Naive thymus-derived CD8-positive, alpha-beta T cell (primary cell): ENCODE measurements at regions not wholly inside any gene's neighbourhood (a gene's known extent, or its start where the extent isn't known, plus 50 kb on each side); places are given as distances from the start of the nearest gene placed in this dataset.
A peak's percentile ranks its signal among the peaks of the same experiment; 100 is the strongest.

Experiments used
- ATAC-seq, 2 donors: fragments of 150-1000 bp; cut with Tn5 transposase in 1 of 2; sonication (Bioruptor Pico), chemical (Tn5 transposase) in 1 of 2; 1 replicate in 1 of 2; 2 replicates in 1 of 2; pipeline ENCODE4 v1.10.0; 2021; ENCODE audit warnings: mild to moderate bottlenecking in 2 of 2, moderate library complexity in 2 of 2
- POLR2A ChIA-PET: fragments of 350-600 bp; sonication (Branson Sonifier 250); formaldehyde crosslinking; loops from one replicate; lab custom pipeline; 2021; ENCODE audit warnings: antibody characterized with exemption; lab: Charles Lee
- DNase-seq, 10 donors: peaks; one replicate each; pipeline versions ENCODE4 v3.0.0 to v3.0.0-alpha.2; 2020 to 2022
- H3K27ac Mint-ChIP-seq, 10 donors: one replicate each; pipeline ENCODE4 v1.8.0; 2020 to 2022; ENCODE audit warnings: mild to moderate bottlenecking in 10 of 10, mixed read lengths in 10 of 10, moderate library complexity in 4 of 10, inconsistent platforms in 1 of 10
- H3K27me3 Mint-ChIP-seq, 5 donors: one replicate each; pipeline ENCODE4 v1.8.0; 2021 to 2022; ENCODE audit warnings: mixed read lengths in 5 of 5
- H3K36me3 Mint-ChIP-seq, 3 donors: one replicate each; pipeline ENCODE4 v1.8.0; 2020 to 2022; ENCODE audit warnings: mixed read lengths in 3 of 3, mild to moderate bottlenecking in 2 of 3, inconsistent platforms in 1 of 3
- H3K4me1 Mint-ChIP-seq, 4 donors: one replicate each; pipeline ENCODE4 v1.8.0; 2021 to 2022; ENCODE audit warnings: mixed read lengths in 4 of 4
- H3K4me3 Mint-ChIP-seq, 10 donors: one replicate each; pipeline ENCODE4 v1.8.0; 2020 to 2022; ENCODE audit warnings: mild to moderate bottlenecking in 10 of 10, mixed read lengths in 10 of 10, moderate library complexity in 6 of 10, inconsistent platforms in 1 of 10
- H3K9me3 Mint-ChIP-seq, 9 donors: one replicate each; pipeline ENCODE4 v1.8.0; 2020 to 2022; ENCODE audit warnings: mixed read lengths in 9 of 9, mild to moderate bottlenecking in 3 of 9, inconsistent platforms in 1 of 9, moderate library complexity in 1 of 9

DNA sequence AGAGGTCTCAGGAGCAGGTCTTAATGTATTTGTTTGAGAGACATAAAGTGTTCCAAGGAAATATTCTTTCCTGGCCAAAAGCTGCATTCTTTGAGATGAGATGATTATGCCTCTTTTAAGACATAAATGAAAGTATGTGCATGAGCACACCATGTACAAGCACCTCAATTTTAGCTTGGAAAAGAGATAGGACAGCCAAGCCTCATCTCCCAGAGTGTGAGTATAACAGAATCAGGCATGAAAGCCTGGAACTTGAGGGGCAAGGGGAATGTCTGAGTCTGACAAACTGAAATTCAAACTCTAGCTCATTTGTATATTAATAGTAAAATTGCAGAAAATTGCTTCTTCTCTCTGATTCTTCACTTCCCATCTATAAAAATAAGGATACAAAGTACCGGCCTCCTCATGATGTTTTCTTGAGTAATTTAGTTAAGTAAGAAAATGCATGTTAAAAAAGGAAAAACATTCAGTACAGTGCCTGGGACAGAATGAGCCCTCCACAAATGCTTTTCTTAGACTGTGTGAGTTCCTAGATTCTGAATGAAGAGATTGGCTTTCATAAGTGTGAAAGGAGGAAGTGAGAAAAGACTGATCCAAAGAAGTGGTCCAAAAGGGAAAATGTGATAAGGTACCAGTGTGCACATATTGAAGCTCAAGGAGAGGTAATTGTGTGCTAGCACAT lies 1260.9 kb upstream of the SORCS1 start:
- no peaks in the 10 kb centered on the region for H3K4me1 Mint-ChIP-seq
- no peaks in the 10 kb centered on the region for H3K36me3 Mint-ChIP-seq
- DNase-seq (no peak), ATAC-seq (no peak)
- H3K9me3 Mint-ChIP-seq, result peaks cover 0 to 12% (median 2%) of the 10 kb centered on the region in 9 donors
- POLR2A ChIA-PET, result no interaction called here
- no peak overlapping the region for H3K27ac Mint-ChIP-seq
- no peaks in the 10 kb centered on the region for H3K27me3 Mint-ChIP-seq
- no peak overlapping the region for H3K4me3 Mint-ChIP-seq

GRCh38 chr10:108424656-108425055 lies 1260.2 kb upstream of the SORCS1 start:
- Mint-ChIP-seq H3K36me3 (no peaks in the 10 kb centered on the region), H3K4me1 (no peaks in the 10 kb centered on the region), H3K27me3 (no peaks in the 10 kb centered on the region), H3K4me3 (no peak overlapping the region), H3K27ac (no peak overlapping the region), H3K9me3 (peaks cover 0 to 12% (median 2%) of the 10 kb centered on the region in 9 donors)
- DNase-seq, result no peak
- ATAC-seq, result no peak
- POLR2A ChIA-PET, result no interaction called here

- H3K9me3 Mint-ChIP-seq, result peaks cover 0 to 12% (median 3%) of the 10 kb centered on the region in 9 donors
- no peaks in the 10 kb centered on the region for H3K36me3 Mint-ChIP-seq
- POLR2A ChIA-PET, result no interaction called here
- ATAC-seq (no peak), DNase-seq (no peak)
- H3K27ac Mint-ChIP-seq, result no peak overlapping the region
- H3K27me3 Mint-ChIP-seq, result no peaks in the 10 kb centered on the region
- H3K4me3 Mint-ChIP-seq, result no peak overlapping the region
- no peaks in the 10 kb centered on the region for H3K4me1 Mint-ChIP-seq
Measured at GRCh38 chr10:108422286-108422685, 1257.8 kb upstream of the SORCS1 start.

GRCh38 chr10:108421266-108421665 lies 1256.8 kb upstream of the SORCS1 start:
- no peak for DNase-seq
- POLR2A ChIA-PET, result no interaction called here
- no peaks in the 10 kb centered on the region for H3K4me1 Mint-ChIP-seq

GRCh38 chr10:108413954-108414353 lies 1249.4 kb upstream of the SORCS1 start:
- Mint-ChIP-seq H3K27me3 (no peaks in the 10 kb centered on the region), H3K27ac (no peak overlapping the region), H3K4me1 (no peaks in the 10 kb centered on the region), H3K36me3 (no peaks in the 10 kb centered on the region), H3K9me3 (peaks cover 0 to 6% (median 2%) of the 10 kb centered on the region in 9 donors), H3K4me3 (no peak overlapping the region)
- DNase-seq (no peak), ATAC-seq (no peak)
- POLR2A ChIA-PET, result no interaction called here

More at GRCh38 chr10:108421266-108421665, 1256.8 kb upstream of the SORCS1 start:
- Mint-ChIP-seq H3K9me3 (peaks cover 0 to 12% (median 3%) of the 10 kb centered on the region in 9 donors), H3K27me3 (no peaks in the 10 kb centered on the region), H3K27ac (no peak overlapping the region), H3K4me3 (no peak overlapping the region), H3K36me3 (no peaks in the 10 kb centered on the region)
- no peak for ATAC-seq

DNA sequence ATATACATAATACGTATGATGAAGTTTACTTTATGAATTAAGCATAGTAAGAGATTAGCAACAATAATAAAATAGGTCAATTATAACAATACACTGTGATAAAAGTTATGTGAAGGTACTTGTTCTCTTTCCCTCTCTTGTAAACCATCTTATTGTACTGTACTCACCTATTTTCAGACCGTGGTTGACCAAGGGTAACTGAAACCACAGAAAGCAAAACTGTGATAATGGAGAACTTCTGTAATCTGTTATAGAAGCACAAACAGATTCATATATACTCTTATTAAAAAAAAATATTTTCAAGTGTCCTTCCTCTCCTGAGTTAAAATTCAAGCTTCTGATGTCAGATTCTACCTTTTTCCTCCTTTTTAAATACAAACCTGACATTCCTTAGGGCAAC lies 1247.8 kb upstream of the SORCS1 start:
- Mint-ChIP-seq H3K9me3 (peaks cover 0 to 8% (median 2%) of the 10 kb centered on the region in 9 donors), H3K36me3 (no peaks in the 10 kb centered on the region), H3K4me3 (no peak overlapping the region), H3K4me1 (no peaks in the 10 kb centered on the region), H3K27me3 (no peaks in the 10 kb centered on the region), H3K27ac (no peak overlapping the region)
- POLR2A ChIA-PET, result no interaction called here
- ATAC-seq (no peak), DNase-seq (no peak)

GRCh38 chr10:108411894-108412293 lies 1247.4 kb upstream of the SORCS1 start:
- Mint-ChIP-seq H3K27ac (no peak overlapping the region), H3K36me3 (no peaks in the 10 kb centered on the region), H3K27me3 (no peaks in the 10 kb centered on the region), H3K9me3 (peaks cover 0 to 8% (median 2%) of the 10 kb centered on the region in 9 donors), H3K4me1 (no peaks in the 10 kb centered on the region), H3K4me3 (no peak overlapping the region)
- ATAC-seq (no peak), DNase-seq (no peak)
- POLR2A ChIA-PET, result no interaction called here

DNA sequence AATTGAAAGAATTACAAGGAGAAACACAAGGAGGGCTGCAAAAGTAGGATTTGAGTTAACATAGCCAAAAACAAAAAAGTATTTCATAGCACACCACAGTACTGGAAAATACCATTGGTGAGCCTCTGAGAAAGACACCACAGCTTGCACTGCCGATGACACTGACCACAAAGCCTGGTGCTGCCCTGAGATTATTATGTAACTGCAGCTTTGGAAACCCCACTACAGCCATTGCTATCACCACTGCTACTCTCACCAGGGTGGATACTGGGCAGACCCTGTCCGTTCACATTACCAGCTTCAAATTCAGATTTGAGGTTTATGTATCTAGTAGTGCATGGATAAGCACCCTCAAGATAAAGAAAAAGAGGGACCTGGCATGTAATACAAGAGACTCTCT lies 1246.7 kb upstream of the SORCS1 start:
- H3K9me3 Mint-ChIP-seq, result peaks cover 0 to 8% (median 2%) of the 10 kb centered on the region in 9 donors
- H3K4me1 Mint-ChIP-seq, result no peaks in the 10 kb centered on the region
- POLR2A ChIA-PET, result no interaction called here
- H3K27ac Mint-ChIP-seq, result peak overlapping the region in 1 of 10 donors; percentile 40
- no peaks in the 10 kb centered on the region for H3K27me3 Mint-ChIP-seq
- ATAC-seq (no peak), DNase-seq (no peak)
- H3K4me3 Mint-ChIP-seq, result no peak overlapping the region
- H3K36me3 Mint-ChIP-seq, result no peaks in the 10 kb centered on the region

DNA sequence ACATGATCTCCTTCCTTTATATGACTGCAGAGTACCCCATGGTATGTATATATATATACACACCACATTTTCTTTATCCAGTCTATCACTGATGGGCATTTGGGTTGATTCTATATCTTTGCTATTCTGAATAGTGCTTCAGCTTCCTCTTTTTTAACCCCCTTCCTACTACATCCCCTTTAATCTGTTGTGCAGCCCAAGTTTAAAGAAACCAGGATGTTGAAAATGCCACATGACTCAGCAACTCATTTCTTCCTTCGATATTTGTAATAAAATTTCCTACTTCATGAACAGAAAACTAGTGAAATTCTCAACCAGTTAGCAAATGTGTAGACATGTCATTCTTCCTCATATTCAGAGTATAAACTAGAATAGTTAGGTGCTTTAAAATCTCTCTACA lies 1245.7 kb upstream of the SORCS1 start:
- Mint-ChIP-seq H3K27me3 (no peaks in the 10 kb centered on the region), H3K4me3 (no peak overlapping the region), H3K4me1 (no peaks in the 10 kb centered on the region), H3K9me3 (peaks cover 2 to 13% (median 3%) of the 10 kb centered on the region in 9 donors), H3K27ac (no peak overlapping the region), H3K36me3 (no peaks in the 10 kb centered on the region)
- POLR2A ChIA-PET, result no interaction called here
- no peak for DNase-seq
- ATAC-seq, result no peak

DNA sequence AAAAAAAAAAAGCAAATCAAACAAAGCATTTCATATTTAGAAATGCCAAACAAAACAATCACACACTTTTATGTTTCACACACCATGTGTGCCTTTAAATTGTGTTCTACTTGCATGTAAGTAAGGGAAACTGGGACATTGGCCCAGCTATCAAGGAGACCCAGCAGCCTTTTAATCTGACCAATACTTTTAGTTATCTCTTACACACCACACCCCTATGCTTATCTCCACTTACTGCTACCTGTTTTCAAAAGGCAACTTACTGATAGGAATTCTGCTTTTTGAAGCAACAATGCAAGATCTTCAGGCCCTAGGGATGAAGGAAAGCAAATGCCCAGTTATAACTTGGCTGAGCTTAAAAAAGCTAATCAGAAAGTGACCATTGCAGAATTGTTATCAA lies 1244.8 kb upstream of the SORCS1 start:
- no peak for DNase-seq
- Mint-ChIP-seq H3K9me3 (peaks cover 3 to 21% (median 6%) of the 10 kb centered on the region in 9 donors), H3K36me3 (no peaks in the 10 kb centered on the region), H3K4me3 (no peak overlapping the region), H3K4me1 (no peaks in the 10 kb centered on the region), H3K27me3 (no peaks in the 10 kb centered on the region), H3K27ac (no peak overlapping the region)
- no peak for ATAC-seq
- POLR2A ChIA-PET, result no interaction called here

DNA sequence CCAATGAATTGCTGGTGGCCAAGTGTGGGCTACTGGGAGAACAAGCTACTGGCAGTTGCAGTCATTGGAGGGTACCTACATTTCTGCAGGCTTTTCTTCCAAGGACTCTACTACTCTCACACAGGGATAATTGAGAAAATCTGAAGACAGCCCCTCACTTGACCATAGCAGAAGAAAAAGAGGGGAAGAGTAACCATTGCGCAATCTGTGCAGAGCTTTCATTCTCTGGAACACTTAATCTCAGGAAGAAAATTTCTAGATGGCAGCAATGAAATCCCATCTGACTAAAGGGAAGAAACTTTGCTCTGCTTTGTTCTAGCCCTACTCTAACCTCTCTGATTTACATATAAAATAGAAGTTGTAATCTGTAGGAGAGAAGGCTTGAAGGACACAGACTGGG lies 1239.6 kb upstream of the SORCS1 start:
- no peak for DNase-seq
- ATAC-seq, result no peak
- no peaks in the 10 kb centered on the region for H3K36me3 Mint-ChIP-seq
- no peaks in the 10 kb centered on the region for H3K27me3 Mint-ChIP-seq
- no peak overlapping the region for H3K4me3 Mint-ChIP-seq
- POLR2A ChIA-PET, result no interaction called here
- H3K9me3 Mint-ChIP-seq, result peaks cover 2 to 28% (median 6%) of the 10 kb centered on the region in 9 donors
- H3K4me1 Mint-ChIP-seq, result no peaks in the 10 kb centered on the region
- no peak overlapping the region for H3K27ac Mint-ChIP-seq

DNA sequence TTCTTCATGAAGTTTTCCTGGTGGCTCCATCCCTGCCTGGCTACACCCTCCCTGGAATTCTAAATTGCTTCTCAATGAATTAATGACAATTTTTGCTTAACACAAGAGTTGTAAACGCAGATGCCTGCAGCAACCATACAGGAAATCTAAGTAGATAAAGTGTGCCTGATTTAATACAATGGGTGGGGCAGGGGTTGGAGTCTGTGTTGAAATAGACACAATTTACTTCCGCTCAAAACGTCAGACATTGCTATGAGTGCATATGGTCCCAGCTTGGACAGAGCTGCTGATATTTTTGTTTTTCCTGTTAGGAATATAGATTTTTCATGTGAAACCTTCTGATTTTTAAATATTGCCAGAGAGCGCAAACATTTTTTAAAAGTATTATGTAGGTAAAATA lies 1235.0 kb upstream of the SORCS1 start:
- no peaks in the 10 kb centered on the region for H3K36me3 Mint-ChIP-seq

GRCh38 chr10:108393089-108393488 lies 1228.6 kb upstream of the SORCS1 start:
- no peak for DNase-seq
- POLR2A ChIA-PET, result no interaction called here
- H3K27ac Mint-ChIP-seq, result no peak overlapping the region
- no peaks in the 10 kb centered on the region for H3K4me1 Mint-ChIP-seq
- H3K36me3 Mint-ChIP-seq, result no peaks in the 10 kb centered on the region
- ATAC-seq, result no peak
- H3K4me3 Mint-ChIP-seq, result no peak overlapping the region
- peaks cover 0 to 14% (median 4%) of the 10 kb centered on the region in 9 donors for H3K9me3 Mint-ChIP-seq
- no peaks in the 10 kb centered on the region for H3K27me3 Mint-ChIP-seq

More for the DNA sequence above, 1235.0 kb upstream of the SORCS1 start:
- peaks cover 0 to 9% (median 2%) of the 10 kb centered on the region in 9 donors for H3K9me3 Mint-ChIP-seq
- no peak for DNase-seq
- ATAC-seq, result no peak
- H3K4me3 Mint-ChIP-seq, result no peak overlapping the region
- no peaks in the 10 kb centered on the region for H3K27me3 Mint-ChIP-seq
- POLR2A ChIA-PET, result no interaction called here
- no peaks in the 10 kb centered on the region for H3K4me1 Mint-ChIP-seq
- H3K27ac Mint-ChIP-seq, result no peak overlapping the region

DNA sequence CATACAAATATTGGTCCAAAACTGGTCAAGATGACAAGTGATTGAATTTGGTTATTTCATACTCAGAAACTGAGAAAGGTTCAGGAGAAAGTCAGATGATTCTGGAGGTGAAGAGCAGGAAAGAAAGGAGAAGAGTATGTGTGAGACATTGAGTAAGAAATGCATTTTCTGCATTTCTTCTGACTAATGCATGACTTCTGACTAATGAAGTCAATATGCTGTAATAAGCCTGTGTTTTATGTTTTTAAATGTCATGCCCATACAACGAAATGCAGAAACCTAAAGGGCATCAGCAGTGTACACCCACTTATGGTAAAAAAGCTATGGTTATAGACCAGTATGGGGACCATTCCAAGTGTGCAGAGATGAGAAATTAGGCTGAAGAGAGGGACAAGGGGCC lies 1227.8 kb upstream of the SORCS1 start:
- peaks cover 0 to 15% (median 3%) of the 10 kb centered on the region in 9 donors for H3K9me3 Mint-ChIP-seq
- no peak for ATAC-seq

More for the DNA sequence above, 1227.8 kb upstream of the SORCS1 start:
- H3K27ac Mint-ChIP-seq, result no peak overlapping the region
- no peaks in the 10 kb centered on the region for H3K4me1 Mint-ChIP-seq
- POLR2A ChIA-PET, result no interaction called here
- no peak for DNase-seq
- H3K4me3 Mint-ChIP-seq, result no peak overlapping the region
- H3K27me3 Mint-ChIP-seq, result no peaks in the 10 kb centered on the region
- no peaks in the 10 kb centered on the region for H3K36me3 Mint-ChIP-seq
